PC-9 (cell line): ENCODE measurements at regions not wholly inside any gene's neighbourhood (a gene's known extent, or its start where the extent isn't known, plus 50 kb on each side); places are given as distances from the start of the nearest gene placed in this dataset.

ENCODE experiments used
- CTCF ChIP-seq: fragments of 200-600 bp; sonication (generic); conservative IDR thresholded peaks from 2 replicates; pipeline ENCODE4 v1.6.1; 2017; ENCODE audit warnings: mixed run types, antibody characterized with exemption, mild to moderate bottlenecking, moderate library complexity
- EZH2 ChIP-seq: fragments of 200-600 bp; sonication (generic); IDR thresholded peaks from 2 replicates; pipeline ENCODE4 v1.8.0; 2017; ENCODE audit warnings: antibody characterized with exemption, low read depth

- TF ChIP-seq CTCF (no peak), EZH2 (no peak)
Measured at GRCh38 chr14:27995691-27996090, 770.9 kb upstream of the FOXG1 start.
